GM23338 (cell line): ENCODE measurements at regions not wholly inside any gene's neighbourhood (a gene's known extent, or its start where the extent isn't known, plus 50 kb on each side); places are given as distances from the start of the nearest gene placed in this dataset.

ENCODE experiments used
- CTCF ChIP-seq, 2 experiments: fragments of 200-600 bp in 1 of 2; sonication (generic) in 1 of 2; conservative IDR thresholded peaks; 2 replicates each; pipeline versions ENCODE4 v1.5.1 to v1.6.1; 2016 to 2017; ENCODE audit warnings: antibody characterized with exemption in 2 of 2, low read depth in 2 of 2, mild to moderate bottlenecking in 2 of 2, moderate library complexity in 1 of 2
- ETS1 ChIP-seq: IDR thresholded peaks from 2 replicates; pipeline ENCODE4 v1.6.1; 2016; ENCODE audit warnings: antibody characterized with exemption
- EZH2 ChIP-seq: fragments of 200-600 bp; sonication (generic); IDR thresholded peaks from one replicate; pipeline ENCODE4 v1.8.0; 2017; ENCODE audit warnings: antibody characterized with exemption, mild to moderate bottlenecking, low read depth; ENCODE audit not compliant: unreplicated experiment
- EZH2phosphoT487 ChIP-seq: fragments of 200-600 bp; sonication (generic); IDR thresholded peaks from one replicate; pipeline ENCODE4 v1.8.1; 2018; ENCODE audit warnings: antibody characterized with exemption; ENCODE audit not compliant: unreplicated experiment
- JUNB ChIP-seq: IDR thresholded peaks from one replicate; pipeline ENCODE4 v1.6.1; 2016; ENCODE audit warnings: antibody characterized with exemption; ENCODE audit not compliant: unreplicated experiment
- NANOG ChIP-seq: IDR thresholded peaks from 2 replicates; pipeline ENCODE4 v1.6.1; 2016; ENCODE audit warnings: antibody characterized with exemption, borderline replicate concordance
- STAT1 ChIP-seq: IDR thresholded peaks from one replicate; pipeline ENCODE4 v1.6.1; 2016; ENCODE audit warnings: antibody characterized with exemption; ENCODE audit not compliant: unreplicated experiment
- ZNF331 ChIP-seq: fragments of 250-450 bp; sonication (Bioruptor Pico); IDR thresholded peaks from 2 replicates; pipeline ENCODE4 v1.5.0; 2020; ENCODE audit warnings: low read depth, mild to moderate bottlenecking, moderate library complexity
- ZNF462 ChIP-seq: fragments of 250-450 bp; sonication (Bioruptor Pico); IDR thresholded peaks from 2 replicates; pipeline ENCODE4 v1.5.0; 2020; ENCODE audit warnings: mild to moderate bottlenecking, moderate library complexity

GRCh38 chr20:17794400-17794799 is 94.6 kb downstream of the BANF2 start (continued):
- no peak for TF ChIP-seq ZNF462 (CRISPR knock-in tag)
- no peak for TF ChIP-seq EZH2
- TF ChIP-seq NANOG, result no peak
- no peak for TF ChIP-seq EZH2phosphoT487
- no peak for TF ChIP-seq CTCF (conservative IDR thresholded peaks at IDR 0.05; ENCODE audit: low read depth in 2 of 2)
- no peak for TF ChIP-seq ETS1
- TF ChIP-seq JUNB, result no peak
- TF ChIP-seq ZNF331 (CRISPR knock-in tag), result no peak
- TF ChIP-seq STAT1, result no peak
